ENCODE measurements at regions not wholly inside any gene's neighbourhood (a gene's known extent, or its start where the extent isn't known, plus 50 kb on each side); places are given as distances from the start of the nearest gene placed in this dataset.
"Not testable (repeated sequence)": the region's sequence is repeated elsewhere in the genome, so short reads cannot be mapped to it uniquely, and the experiment has no call there.

DNA sequence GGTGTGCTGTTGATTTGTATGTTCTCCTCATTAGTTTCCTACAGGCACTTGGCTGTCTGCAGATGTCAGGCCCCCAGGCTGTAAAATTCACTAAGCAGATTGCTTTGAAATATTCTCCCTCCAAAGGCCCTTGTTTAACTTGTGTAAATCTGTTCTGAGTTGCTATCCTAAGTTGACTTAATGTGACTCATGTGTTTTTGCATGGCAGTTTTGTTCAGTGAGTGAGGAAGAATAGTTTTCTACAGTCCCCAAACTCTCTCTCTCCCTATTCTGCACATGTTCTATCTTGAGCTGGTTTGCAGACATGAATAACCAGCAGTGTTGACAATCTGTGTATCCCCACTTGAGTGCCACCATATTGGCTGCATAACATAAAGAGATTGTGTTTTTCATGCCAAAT is 1005.4 kb upstream of the DDX18 start:
- POLR2A ChIA-PET = no interaction called here
- no peak for DNase-seq (ENCODE audit: extremely low spot score)
- CTCF ChIA-PET = interaction anchor here (0.6 kb wide), 1 partner anchor 14 kb away, joined by 4 read pairs; no protein-coding TSS in a partner anchor

DNA sequence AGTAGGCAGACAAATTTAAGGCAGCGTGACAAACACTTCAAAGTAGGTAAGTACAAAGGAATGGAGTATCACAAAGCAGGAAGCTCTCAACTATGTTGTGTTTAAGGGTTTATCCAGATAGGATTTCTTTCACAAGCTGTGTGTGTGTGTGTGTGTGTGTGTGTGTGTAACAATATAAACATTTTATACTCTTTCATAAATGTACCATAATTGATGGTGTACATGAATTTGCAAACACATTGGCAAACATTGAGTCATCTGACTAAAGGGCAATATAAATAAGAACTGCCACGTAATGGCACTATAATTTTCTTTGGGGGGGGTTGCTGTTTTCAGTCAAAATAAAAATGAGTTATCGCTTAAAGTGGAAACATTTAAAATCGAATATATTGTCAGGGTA is 1004.4 kb upstream of the DDX18 start:
- POLR2A ChIA-PET = no interaction called here
- DNase-seq (ENCODE audit: extremely low spot score) = no peak
- CTCF ChIA-PET = no interaction called here
- TF ChIP-seq FOXA1 (IDR thresholded peaks at IDR 0.05) (no peak), BHLHE40 (IDR thresholded peaks at IDR 0.05; ENCODE audit: borderline replicate concordance) (no peak), SP1 (IDR thresholded peaks at IDR 0.05) (no peak), CTBP1 (IDR thresholded peaks at IDR 0.05; ENCODE audit: borderline replicate concordance) (no peak), ZNF384 (IDR thresholded peaks at IDR 0.05) (no peak), ELF4 (IDR thresholded peaks at IDR 0.05) (no peak), ARNT (IDR thresholded peaks at IDR 0.05) (no peak), FOXK2 (IDR thresholded peaks at IDR 0.05) (no peak), NFRKB (IDR thresholded peaks at IDR 0.05) (no peak), HDGF (IDR thresholded peaks at IDR 0.05; ENCODE audit: borderline replicate concordance) (no peak)

More for the DNA sequence above, 1005.4 kb upstream of the DDX18 start:
- TF ChIP-seq ELF4 (IDR thresholded peaks at IDR 0.05) (no peak), L3MBTL2 (conservative IDR thresholded peaks at IDR 0.05) (no peak), SP1 (IDR thresholded peaks at IDR 0.05) (no peak), ARNT (IDR thresholded peaks at IDR 0.05) (no peak), FOXK2 (IDR thresholded peaks at IDR 0.05) (no peak), ZNF384 (IDR thresholded peaks at IDR 0.05) (no peak), NFRKB (IDR thresholded peaks at IDR 0.05) (no peak), LEF1 (IDR thresholded peaks at IDR 0.05; ENCODE audit: borderline replicate concordance) (no peak), SUZ12 (IDR thresholded peaks at IDR 0.05) (no peak), CTBP1 (IDR thresholded peaks at IDR 0.05; ENCODE audit: borderline replicate concordance) (no peak), HDGF (IDR thresholded peaks at IDR 0.05; ENCODE audit: borderline replicate concordance) (no peak), FOXM1 (IDR thresholded peaks at IDR 0.05; ENCODE audit: borderline replicate concordance) (no peak), TARDBP (IDR thresholded peaks at IDR 0.05) (no peak), FOXA1 (IDR thresholded peaks at IDR 0.05) (no peak), BHLHE40 (IDR thresholded peaks at IDR 0.05; ENCODE audit: borderline replicate concordance) (no peak)
- TF ChIP-seq, protein P1, sequence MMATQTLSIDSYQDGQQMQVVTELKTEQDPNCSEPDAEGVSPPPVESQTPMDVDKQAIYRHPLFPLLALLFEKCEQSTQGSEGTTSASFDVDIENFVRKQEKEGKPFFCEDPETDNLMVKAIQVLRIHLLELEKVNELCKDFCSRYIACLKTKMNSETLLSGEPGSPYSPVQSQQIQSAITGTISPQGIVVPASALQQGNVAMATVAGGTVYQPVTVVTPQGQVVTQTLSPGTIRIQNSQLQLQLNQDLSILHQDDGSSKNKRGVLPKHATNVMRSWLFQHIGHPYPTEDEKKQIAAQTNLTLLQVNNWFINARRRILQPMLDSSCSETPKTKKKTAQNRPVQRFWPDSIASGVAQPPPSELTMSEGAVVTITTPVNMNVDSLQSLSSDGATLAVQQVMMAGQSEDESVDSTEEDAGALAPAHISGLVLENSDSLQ (IDR thresholded peaks at IDR 0.05) = no peak

DNA sequence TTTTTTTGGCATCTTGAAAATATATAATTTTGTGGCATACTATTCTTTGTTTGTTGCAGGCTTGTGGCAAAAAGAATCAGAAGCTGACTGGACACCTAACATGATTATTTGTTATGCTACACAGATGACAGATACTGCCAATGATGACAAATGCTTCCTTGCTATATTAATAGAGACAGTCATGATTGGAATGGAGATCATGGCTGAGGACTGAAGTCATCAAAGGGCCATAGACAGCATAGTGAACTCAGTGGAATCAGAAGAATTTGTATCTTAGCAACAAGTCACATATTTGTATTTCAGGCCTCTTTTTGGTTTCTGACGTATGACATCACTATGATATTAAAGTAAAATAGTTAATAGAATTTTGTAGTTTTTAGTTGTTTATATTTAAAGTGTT is 1003.8 kb upstream of the DDX18 start:
- ChIA-PET POLR2A (no interaction called here), CTCF (no interaction called here)
- DNase-seq (ENCODE audit: extremely low spot score) = no peak
- TF ChIP-seq BHLHE40 (IDR thresholded peaks at IDR 0.05; ENCODE audit: borderline replicate concordance) (no peak), SUZ12 (IDR thresholded peaks at IDR 0.05) (no peak), FOXK2 (IDR thresholded peaks at IDR 0.05) (no peak)

DNA sequence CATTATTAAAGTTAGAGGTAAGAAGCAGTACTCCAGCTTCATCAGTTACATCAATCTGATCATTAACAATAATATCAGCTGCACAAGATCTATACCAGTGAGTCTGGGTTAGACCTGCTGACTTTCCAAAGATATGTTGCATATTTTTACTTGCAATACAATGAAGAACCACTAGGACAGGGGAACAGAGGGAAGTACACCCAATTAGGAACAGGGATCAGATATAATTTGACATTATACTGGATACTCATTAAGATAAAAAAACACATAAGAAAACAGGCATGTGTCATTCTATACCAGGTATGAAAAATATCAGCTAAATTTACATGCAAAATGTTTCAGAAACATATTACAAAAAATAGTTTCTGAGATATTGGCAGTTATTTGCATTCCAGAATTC is 995.1 kb upstream of the DDX18 start:
- POLR2A ChIA-PET = no interaction called here
- no peak for DNase-seq (ENCODE audit: extremely low spot score)
- TF ChIP-seq BHLHE40 (IDR thresholded peaks at IDR 0.05; ENCODE audit: borderline replicate concordance) = no peak
- TF ChIP-seq HDGF (IDR thresholded peaks at IDR 0.05; ENCODE audit: borderline replicate concordance) = no peak
- TF ChIP-seq LEF1 (IDR thresholded peaks at IDR 0.05; ENCODE audit: borderline replicate concordance) = no peak
- no peak for TF ChIP-seq NFRKB (IDR thresholded peaks at IDR 0.05)
- no peak for TF ChIP-seq ARNT (IDR thresholded peaks at IDR 0.05)
- TF ChIP-seq ZNF384 (IDR thresholded peaks at IDR 0.05) = no peak
- TF ChIP-seq TARDBP (IDR thresholded peaks at IDR 0.05) = no peak
- TF ChIP-seq CTBP1 (IDR thresholded peaks at IDR 0.05; ENCODE audit: borderline replicate concordance) = no peak
- TF ChIP-seq SUZ12 (IDR thresholded peaks at IDR 0.05) = no peak
- TF ChIP-seq L3MBTL2 (conservative IDR thresholded peaks at IDR 0.05) = no peak
- TF ChIP-seq FOXM1 (IDR thresholded peaks at IDR 0.05; ENCODE audit: borderline replicate concordance) = no peak
- TF ChIP-seq SP1 (IDR thresholded peaks at IDR 0.05) = no peak
- TF ChIP-seq FOXK2 (IDR thresholded peaks at IDR 0.05) = no peak
- TF ChIP-seq, protein P1 (IDR thresholded peaks at IDR 0.05) = no peak
- CTCF ChIA-PET = no interaction called here

DNA sequence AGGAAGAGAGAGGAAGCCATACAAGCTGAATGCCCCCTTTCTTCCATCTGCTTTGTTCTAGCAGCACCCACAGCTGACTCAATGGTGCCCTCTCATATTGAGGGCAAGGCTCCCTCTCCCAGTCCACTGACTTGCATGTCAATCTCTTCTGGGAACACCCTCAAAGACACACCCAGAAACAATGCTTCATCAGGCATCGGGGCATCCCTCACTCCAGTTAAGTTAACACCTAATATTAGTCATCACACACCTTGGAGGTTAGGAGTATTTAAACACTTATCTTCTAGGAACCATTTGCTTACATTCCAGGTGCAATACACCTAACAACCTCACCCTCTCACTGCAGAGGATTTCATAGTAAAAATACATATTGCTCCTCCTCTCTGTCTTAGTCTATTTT is 993.5 kb upstream of the DDX18 start:
- no peak for DNase-seq (ENCODE audit: extremely low spot score)
- TF ChIP-seq FOXA1 (IDR thresholded peaks at IDR 0.05) (no peak), TARDBP (IDR thresholded peaks at IDR 0.05) (no peak), ELF4 (IDR thresholded peaks at IDR 0.05) (no peak), L3MBTL2 (conservative IDR thresholded peaks at IDR 0.05) (no peak)
- TF ChIP-seq, protein P1 (IDR thresholded peaks at IDR 0.05) = no peak
- ChIA-PET POLR2A (no interaction called here), CTCF (interaction anchor here (0.6 kb wide), 1 partner anchor 358 kb away, joined by 3 read pairs; no protein-coding TSS in a partner anchor)

DNA sequence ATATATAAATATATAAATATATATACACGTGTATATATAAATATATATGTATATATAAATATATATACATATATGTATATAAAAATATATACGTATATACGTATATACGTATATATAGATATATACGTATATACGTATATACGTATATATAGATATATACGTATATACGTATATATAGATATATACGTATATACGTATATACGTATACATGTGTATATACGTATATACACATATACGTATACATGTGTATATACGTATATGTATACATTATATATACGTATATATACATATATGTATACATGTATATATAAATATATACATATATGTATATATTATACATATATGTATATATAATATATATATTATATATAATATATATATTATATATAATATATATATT is 984.9 kb upstream of the DDX18 start:
- CTCF ChIA-PET; POLR2A ChIA-PET; DNase-seq (ENCODE audit: extremely low spot score): not testable (repeated sequence)

DNA sequence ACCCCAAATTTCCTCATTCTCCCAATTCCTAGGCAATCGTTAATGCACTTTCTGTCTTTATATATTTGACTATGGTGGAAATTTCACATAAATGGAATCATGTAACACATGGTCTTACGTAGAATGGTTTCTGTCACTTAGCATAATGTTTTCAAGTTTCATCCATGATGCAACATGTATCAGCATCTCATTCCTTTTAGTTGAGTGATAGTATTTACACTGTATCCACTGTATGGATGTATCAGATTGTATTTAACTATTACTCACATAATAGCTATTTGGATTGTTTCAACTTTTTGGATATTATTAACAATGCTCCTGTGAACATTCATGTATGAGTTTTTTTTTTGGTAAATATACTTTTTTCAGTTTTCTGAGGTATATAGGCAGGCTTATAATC is 982.3 kb upstream of the DDX18 start:
- ChIA-PET CTCF (no interaction called here), POLR2A (no interaction called here)
- no peak for TF ChIP-seq BHLHE40 (IDR thresholded peaks at IDR 0.05; ENCODE audit: borderline replicate concordance)
- TF ChIP-seq HDGF (IDR thresholded peaks at IDR 0.05; ENCODE audit: borderline replicate concordance) = no peak
- TF ChIP-seq ZNF384 (IDR thresholded peaks at IDR 0.05) = no peak
- TF ChIP-seq TARDBP (IDR thresholded peaks at IDR 0.05) = no peak
- no peak for TF ChIP-seq CTBP1 (IDR thresholded peaks at IDR 0.05; ENCODE audit: borderline replicate concordance)
- no peak for DNase-seq (ENCODE audit: extremely low spot score)

Data from HEK293T (cell line).